ACC112 (cell line): ENCODE measurements at regions not wholly inside any gene's neighbourhood (a gene's known extent, or its start where the extent isn't known, plus 50 kb on each side); places are given as distances from the start of the nearest gene placed in this dataset.
"Not testable (repeated sequence)": the region's sequence is repeated elsewhere in the genome, so short reads cannot be mapped to it uniquely, and the experiment has no call there.

Source experiments
- H2AFZ ChIP-seq: fragments of 200-600 bp; sonication (generic); one replicate; pipeline ENCODE4 v1.6.0; 2017; ENCODE audit warnings: antibody characterized with exemption, low read length; ENCODE audit not compliant: unreplicated experiment
- H3K27ac ChIP-seq: fragments of 200-600 bp; sonication (generic); 2 replicates; pipeline ENCODE4 v1.5.1; 2014; ENCODE audit warnings: low read depth, mild to moderate bottlenecking, antibody characterized with exemption, low read length, moderate library complexity
- H3K27me3 ChIP-seq: fragments of 200-600 bp; sonication (generic); 2 replicates; pipeline ENCODE4 v1.6.1; 2014; ENCODE audit warnings: mild to moderate bottlenecking, antibody characterized with exemption, low read length, moderate library complexity, mixed read lengths; ENCODE audit not compliant: insufficient read depth
- H3K36me3 ChIP-seq: fragments of 200-600 bp; sonication (generic); 2 replicates; pipeline ENCODE4 v1.6.1; 2016; ENCODE audit warnings: mild to moderate bottlenecking, antibody characterized with exemption, low read length, moderate library complexity, mixed read lengths; ENCODE audit not compliant: insufficient read depth
- H3K4me1 ChIP-seq: fragments of 200-600 bp; sonication (generic); one replicate; pipeline ENCODE4 v1.6.1; 2016; ENCODE audit warnings: low read length, mixed read lengths; ENCODE audit not compliant: insufficient read depth, unreplicated experiment, control insufficient read depth
- H3K4me3 ChIP-seq: fragments of 200-600 bp; sonication (generic); 2 replicates; pipeline ENCODE4 v1.5.1; 2014; ENCODE audit warnings: mild to moderate bottlenecking, low read depth, low read length
- H3K79me2 ChIP-seq: fragments of 200-600 bp; sonication (generic); one replicate; pipeline ENCODE4 v1.6.0; 2016; ENCODE audit warnings: low read length; ENCODE audit not compliant: control insufficient read depth, unreplicated experiment, insufficient read depth

GRCh38 chr7:24395512-24395911 lies 111.5 kb downstream of the NPY start:
- H3K27ac ChIP-seq: no peak overlapping the region
- H3K79me2 ChIP-seq: no peaks in the 10 kb centered on the region
- no peak overlapping the region for H2AFZ ChIP-seq
- no peak overlapping the region for H3K4me3 ChIP-seq
- no peaks in the 10 kb centered on the region for H3K4me1 ChIP-seq
- no peaks in the 10 kb centered on the region for H3K36me3 ChIP-seq
- peaks cover 13% of the 10 kb centered on the region for H3K27me3 ChIP-seq

- not testable (repeated sequence) for H2AFZ ChIP-seq, H3K27me3 ChIP-seq, H3K27ac ChIP-seq, H3K4me3 ChIP-seq, H3K4me1 ChIP-seq, H3K79me2 ChIP-seq, H3K36me3 ChIP-seq
Observed at GRCh38 chr7:24396387-24396786, 112.4 kb downstream of the NPY start.

- no peaks in the 10 kb centered on the region for H3K4me1 ChIP-seq
- peak overlapping the region; percentile 97 for H2AFZ ChIP-seq
- H3K79me2 ChIP-seq: no peaks in the 10 kb centered on the region
- H3K36me3 ChIP-seq: no peaks in the 10 kb centered on the region
- no peak overlapping the region for H3K27ac ChIP-seq
- H3K27me3 ChIP-seq: no peaks in the 10 kb centered on the region
- H3K4me3 ChIP-seq: peak overlapping the region; percentile 76
Observed at GRCh38 chr7:24401628-24402593, 117.9 kb downstream of the NPY start.

GRCh38 chr7:24402655-24403054 lies 118.7 kb downstream of the NPY start:
- no peaks in the 10 kb centered on the region for H3K27me3 ChIP-seq
- H3K27ac ChIP-seq: no peak overlapping the region
- no peaks in the 10 kb centered on the region for H3K79me2 ChIP-seq
- no peak overlapping the region for H3K4me3 ChIP-seq
- peak overlapping the region; percentile 97 for H2AFZ ChIP-seq
- H3K4me1 ChIP-seq: no peaks in the 10 kb centered on the region
- H3K36me3 ChIP-seq: no peaks in the 10 kb centered on the region

- no peak overlapping the region for H2AFZ ChIP-seq
- no peak overlapping the region for H3K27ac ChIP-seq
- H3K36me3 ChIP-seq: no peaks in the 10 kb centered on the region
Observed at GRCh38 chr7:24403557-24403956, 119.6 kb downstream of the NPY start.

GRCh38 chr7:24404315-24404714 lies 120.3 kb downstream of the NPY start:
- H2AFZ ChIP-seq: no peak overlapping the region
- H3K27ac ChIP-seq: no peak overlapping the region
- no peaks in the 10 kb centered on the region for H3K27me3 ChIP-seq
- H3K36me3 ChIP-seq: no peaks in the 10 kb centered on the region
- no peak overlapping the region for H3K4me3 ChIP-seq
- no peaks in the 10 kb centered on the region for H3K4me1 ChIP-seq
- no peaks in the 10 kb centered on the region for H3K79me2 ChIP-seq

More at GRCh38 chr7:24403557-24403956, 119.6 kb downstream of the NPY start:
- H3K27me3 ChIP-seq: no peaks in the 10 kb centered on the region
- H3K4me1 ChIP-seq: no peaks in the 10 kb centered on the region
- H3K4me3 ChIP-seq: no peak overlapping the region
- H3K79me2 ChIP-seq: no peaks in the 10 kb centered on the region

- H3K27ac ChIP-seq: no peak overlapping the region
Observed at GRCh38 chr7:24405002-24405401, 121.0 kb downstream of the NPY start.

GRCh38 chr7:24406053-24406788 lies 122.2 kb downstream of the NPY start:
- no peak overlapping the region for H2AFZ ChIP-seq
- no peaks in the 10 kb centered on the region for H3K79me2 ChIP-seq
- H3K27ac ChIP-seq: no peak overlapping the region
- no peaks in the 10 kb centered on the region for H3K36me3 ChIP-seq
- H3K4me3 ChIP-seq: no peak overlapping the region
- no peaks in the 10 kb centered on the region for H3K27me3 ChIP-seq
- no peaks in the 10 kb centered on the region for H3K4me1 ChIP-seq

More at GRCh38 chr7:24405002-24405401, 121.0 kb downstream of the NPY start:
- H2AFZ ChIP-seq: no peak overlapping the region
- no peaks in the 10 kb centered on the region for H3K79me2 ChIP-seq
- no peak overlapping the region for H3K4me3 ChIP-seq
- H3K27me3 ChIP-seq: no peaks in the 10 kb centered on the region
- no peaks in the 10 kb centered on the region for H3K4me1 ChIP-seq
- no peaks in the 10 kb centered on the region for H3K36me3 ChIP-seq

- Histone ChIP-seq H3K79me2 (no peaks in the 10 kb centered on the region), H2AFZ (no peak overlapping the region), H3K4me1 (no peaks in the 10 kb centered on the region), H3K27me3 (no peaks in the 10 kb centered on the region), H3K36me3 (no peaks in the 10 kb centered on the region), H3K4me3 (no peak overlapping the region), H3K27ac (no peak overlapping the region)
Observed at GRCh38 chr7:24406789-24407299, 122.9 kb downstream of the NPY start.

- no peaks in the 10 kb centered on the region for H3K4me1 ChIP-seq
- no peaks in the 10 kb centered on the region for H3K36me3 ChIP-seq
- no peaks in the 10 kb centered on the region for H3K79me2 ChIP-seq
- H3K27me3 ChIP-seq: no peaks in the 10 kb centered on the region
- no peak overlapping the region for H3K4me3 ChIP-seq
- H2AFZ ChIP-seq: no peak overlapping the region
- no peak overlapping the region for H3K27ac ChIP-seq
Observed at GRCh38 chr7:24407965-24408364, 124.0 kb downstream of the NPY start.
